HEK293T (cell line): ENCODE measurements at regions not wholly inside any gene's neighbourhood (a gene's known extent, or its start where the extent isn't known, plus 50 kb on each side); places are given as distances from the start of the nearest gene placed in this dataset.
"Not testable (repeated sequence)": the region's sequence is repeated elsewhere in the genome, so short reads cannot be mapped to it uniquely, and the experiment has no call there.

Source experiments
- ARNT ChIP-seq: fragments of 450-650 bp; IDR thresholded peaks from 2 replicates; pipeline ENCODE4 v1.6.1; 2017; ENCODE audit warnings: mild to moderate bottlenecking
- BHLHE40 ChIP-seq: fragments of 450-650 bp; IDR thresholded peaks from 2 replicates; pipeline ENCODE4 v1.6.1; 2016; ENCODE audit warnings: mild to moderate bottlenecking, moderate library complexity, borderline replicate concordance
- ELF4 ChIP-seq: fragments of 450-650 bp; IDR thresholded peaks from 2 replicates; pipeline ENCODE4 v1.6.1; 2017; ENCODE audit warnings: antibody characterized with exemption
- FOXA1 ChIP-seq: fragments of 450-650 bp; IDR thresholded peaks from 2 replicates; pipeline ENCODE4 v1.6.1; 2016; ENCODE audit warnings: mild to moderate bottlenecking
- FOXM1 ChIP-seq: fragments of 450-650 bp; IDR thresholded peaks from 2 replicates; pipeline ENCODE4 v1.6.1; 2017; ENCODE audit warnings: mild to moderate bottlenecking, borderline replicate concordance
- L3MBTL2 ChIP-seq: fragments of 450-650 bp; conservative IDR thresholded peaks from 2 replicates; pipeline ENCODE4 v1.6.1; 2016; ENCODE audit warnings: mild to moderate bottlenecking
- NFRKB ChIP-seq: fragments of 450-650 bp; IDR thresholded peaks from 2 replicates; pipeline ENCODE4 v1.6.1; 2016; ENCODE audit warnings: mild to moderate bottlenecking, moderate library complexity
- PKNOX1 ChIP-seq: fragments of 450-650 bp; IDR thresholded peaks from 2 replicates; pipeline ENCODE4 v1.6.1; 2016
- SP1 ChIP-seq: fragments of 450-650 bp; IDR thresholded peaks from 2 replicates; pipeline ENCODE4 v1.6.1; 2017
- SUZ12 ChIP-seq: fragments of 450-650 bp; IDR thresholded peaks from 2 replicates; pipeline ENCODE4 v1.6.1; 2016; ENCODE audit warnings: mild to moderate bottlenecking
- TARDBP ChIP-seq: fragments of 450-650 bp; IDR thresholded peaks from 2 replicates; pipeline ENCODE4 v1.6.1; 2016
- ZNF384 ChIP-seq: fragments of 450-650 bp; IDR thresholded peaks from 2 replicates; pipeline ENCODE4 v1.6.1; 2016

GRCh38 chr11:57908399-57908798, 115.3 kb upstream of the OR9Q1 start:
- TF ChIP-seq FOXA1, PKNOX1, NFRKB, BHLHE40, ELF4, SP1, SUZ12, ARNT, L3MBTL2, FOXM1, TARDBP, ZNF384: not testable (repeated sequence)
